RPMI8226 (cell line): ENCODE measurements at regions not wholly inside any gene's neighbourhood (a gene's known extent, or its start where the extent isn't known, plus 50 kb on each side); places are given as distances from the start of the nearest gene placed in this dataset.

Source experiments
- DNase-seq: peaks from one replicate; pipeline ENCODE4 v3.0.0-alpha.2; 2015

GRCh38 chr2:2890246-2890645 lies 487.4 kb downstream of the EIPR1 start:
- no peak for DNase-seq

- peak; percentile 1 for DNase-seq
These were observed 488.0 kb downstream of the EIPR1 start for GRCh38 chr2:2889646-2890045.

- peak; percentile 1 for DNase-seq
These were observed 488.5 kb downstream of the EIPR1 start for GRCh38 chr2:2889141-2889540.

- DNase-seq = peak; percentile 87
These were observed 489.7 kb downstream of the EIPR1 start for GRCh38 chr2:2887772-2888387.

GRCh38 chr2:2886922-2887321 lies 490.7 kb downstream of the EIPR1 start:
- no peak for DNase-seq

- DNase-seq = no peak
These were observed 496.1 kb downstream of the EIPR1 start for GRCh38 chr2:2881499-2881898.

GRCh38 chr2:2880938-2881337 lies 496.7 kb downstream of the EIPR1 start:
- DNase-seq = peak; percentile 54

GRCh38 chr2:2879781-2880180 lies 497.8 kb downstream of the EIPR1 start:
- peak; percentile 41 for DNase-seq

GRCh38 chr2:2879071-2879470 lies 498.5 kb downstream of the EIPR1 start:
- no peak for DNase-seq

- DNase-seq = peak; percentile 45
These were observed 500.2 kb downstream of the EIPR1 start for GRCh38 chr2:2877427-2877826.

GRCh38 chr2:2876331-2877221 lies 501.0 kb downstream of the EIPR1 start:
- DNase-seq = no peak

- no peak for DNase-seq
These were observed 501.8 kb downstream of the EIPR1 start for GRCh38 chr2:2875831-2876230.

GRCh38 chr2:2875296-2875695 lies 502.3 kb downstream of the EIPR1 start:
- DNase-seq = no peak

- no peak for DNase-seq
These were observed 502.8 kb downstream of the EIPR1 start for GRCh38 chr2:2874805-2875204.

GRCh38 chr2:2874341-2874740 lies 503.3 kb downstream of the EIPR1 start:
- no peak for DNase-seq

GRCh38 chr2:2873450-2873811 lies 504.2 kb downstream of the EIPR1 start:
- peak; percentile 87 for DNase-seq

- DNase-seq = no peak
These were observed 504.7 kb downstream of the EIPR1 start for GRCh38 chr2:2872713-2873449.

- DNase-seq = peak; percentile 45
These were observed 505.4 kb downstream of the EIPR1 start for GRCh38 chr2:2872309-2872617.

- DNase-seq = peak; percentile 88
These were observed 505.9 kb downstream of the EIPR1 start for GRCh38 chr2:2871480-2872308.

- peak; percentile 86 for DNase-seq
These were observed 507.5 kb downstream of the EIPR1 start for GRCh38 chr2:2870106-2870505.

- no peak for DNase-seq
These were observed 508.1 kb downstream of the EIPR1 start for GRCh38 chr2:2869553-2869952.

GRCh38 chr2:2868085-2868484 lies 509.5 kb downstream of the EIPR1 start:
- DNase-seq = no peak

- DNase-seq = no peak
These were observed 510.1 kb downstream of the EIPR1 start for GRCh38 chr2:2867397-2867979.
